ENCODE measurements at regions not wholly inside any gene's neighbourhood (a gene's known extent, or its start where the extent isn't known, plus 50 kb on each side); places are given as distances from the start of the nearest gene placed in this dataset.

- TF ChIP-seq MEF2B (IDR thresholded peaks at IDR 0.05; ENCODE audit: partially characterized antibody, poor library complexity, severe bottlenecking) (no peak), RB1 (IDR thresholded peaks at IDR 0.05; ENCODE audit: borderline replicate concordance) (no peak), EZH2 (IDR thresholded peaks at IDR 0.05; ENCODE audit: borderline replicate concordance, control insufficient read depth, low read depth, low read length) (no peak), MLLT1 (IDR thresholded peaks at IDR 0.05) (no peak)
Observed at GRCh38 chr5:117539692-117540091, 965.1 kb upstream of the SEMA6A start (continued).

GRCh38 chr5:117533792-117534191, 959.2 kb upstream of the SEMA6A start:
- Histone ChIP-seq H4K20me1 (ENCODE audit: control insufficient read depth, insufficient read depth) (no peaks in the 10 kb centered on the region), H3K9ac (ENCODE audit: control insufficient read depth, insufficient read depth, low read length) (no peak overlapping the region), H3K9me3 (replicated peaks; ENCODE audit: control insufficient read depth, insufficient read depth, low read length) (no peaks in the 10 kb centered on the region), H3K27ac (ENCODE audit: control insufficient read depth, insufficient read depth) (no peak overlapping the region), H3K79me2 (ENCODE audit: control insufficient read depth, insufficient read depth, low read length) (no peaks in the 10 kb centered on the region), H2AFZ (ENCODE audit: control insufficient read depth, low read depth, low read length) (no peak overlapping the region), H3K27me3 (replicated peaks in 1 of 2; ENCODE audit: control insufficient read depth in 2 of 2, insufficient read depth in 2 of 2, low read length in 1 of 2) (no peaks in the 10 kb centered on the region), H3K4me3 (no peak overlapping the region), H3K4me2 (ENCODE audit: control insufficient read depth, insufficient read depth) (no peak overlapping the region), H3K4me1 (ENCODE audit: control insufficient read depth, insufficient read depth, low read length) (no peaks in the 10 kb centered on the region), H3K36me3 (ENCODE audit: control insufficient read depth in 2 of 2, insufficient read depth in 2 of 2, low read length in 1 of 2) (no peaks in the 10 kb centered on the region)
- RAD21 ChIA-PET (ENCODE audit: unreplicated experiment), result interaction anchor here (0.8 kb wide), 1 partner anchor 9 kb away, joined by 3 read pairs; no protein-coding TSS in a partner anchor
- WGBS (ENCODE audit: insufficient coverage, insufficient replicate concordance, low lambda C conversion rate, missing lambda C conversion rate), result 23% methylated on average over 2 of the region's 2 CpGs
- no TSS peak for BruUV-seq (replicated peaks)
- CTCF ChIA-PET, result interaction anchor here (1.5 kb wide), 1 partner anchor 79 kb away, joined by 4 read pairs; no protein-coding TSS in a partner anchor
- POLR2A ChIA-PET, result no interaction called here
- DNase-seq (ENCODE audit: low read depth, low spot score), result no peak
- in situ Hi-C loops (cut with MboI) (no loop called here), intact Hi-C loops (cut with micrococcal nuclease; ENCODE audit: unreplicated experiment) (no loop called here)
- ATAC-seq, result no peak
- SMC1A ChIA-PET (ENCODE audit: uncharacterized antibody, unreplicated experiment), result interaction anchor here (0.8 kb wide), 1 partner anchor 9 kb away, joined by 3 read pairs; no protein-coding TSS in a partner anchor
- FAIRE-seq, result no peak
- TF ChIP-seq IRF4 (IDR thresholded peaks at IDR 0.05; ENCODE audit: low read depth, low read length) (no peak), CEBPB (IDR thresholded peaks at IDR 0.05; ENCODE audit: borderline replicate concordance in 1 of 2, low read depth in 2 of 2, low read length in 2 of 2) (no peak), CBX3 (IDR thresholded peaks at IDR 0.05; ENCODE audit: borderline replicate concordance, low read depth) (no peak), MEF2A (IDR thresholded peaks at IDR 0.05; ENCODE audit: insufficient read depth, low read depth, low read length) (no peak), KDM1A (IDR thresholded peaks at IDR 0.05; ENCODE audit: borderline replicate concordance) (no peak), SP1 (IDR thresholded peaks at IDR 0.05; ENCODE audit: low read depth, low read length) (no peak), CHD4 (IDR thresholded peaks at IDR 0.05) (no peak), POU2F2 (IDR thresholded peaks at IDR 0.05; ENCODE audit: borderline replicate concordance, low read depth, low read length) (no peak), FOS (IDR thresholded peaks at IDR 0.05; ENCODE audit: borderline replicate concordance, extremely low read depth, insufficient read length) (no peak), RAD51 (IDR thresholded peaks at IDR 0.05) (no peak), FOXK2 (IDR thresholded peaks at IDR 0.05) (no peak), PBX3 (IDR thresholded peaks at IDR 0.05; ENCODE audit: insufficient replicate concordance, low read depth, low read length) (no peak), PKNOX1 (IDR thresholded peaks at IDR 0.05) (no peak), MXI1 (IDR thresholded peaks at IDR 0.05; ENCODE audit: low read depth, low read length) (no peak), IKZF2 (IDR thresholded peaks at IDR 0.05) (no peak), NFYA (IDR thresholded peaks at IDR 0.05; ENCODE audit: borderline replicate concordance, low read depth, low read length) (no peak), SIX5 (IDR thresholded peaks at IDR 0.05; ENCODE audit: low read depth, low read length, severe bottlenecking) (no peak), MEF2B (IDR thresholded peaks at IDR 0.05; ENCODE audit: partially characterized antibody, poor library complexity, severe bottlenecking) (no peak)

Data from GM12878 (cell line).